Kasumi-1 (cell line): ENCODE measurements at regions not wholly inside any gene's neighbourhood (a gene's known extent, or its start where the extent isn't known, plus 50 kb on each side); places are given as distances from the start of the nearest gene placed in this dataset.

Experiments
- DNase-seq, 2 experiments: peaks; one replicate each; lab custom pipeline; 2025; lab: John Stamatoyannopoulos, UW

- no peak for DNase-seq
Measured at GRCh38 chr4:129550281-129550785, 454.4 kb downstream of the C4orf33 start.

GRCh38 chr4:129561280-129561679 lies 465.3 kb downstream of the C4orf33 start:
- DNase-seq, result no peak

- DNase-seq, result no peak
Measured at GRCh38 chr4:129561886-129562671, 466.1 kb downstream of the C4orf33 start.

GRCh38 chr4:129565214-129565613 lies 469.3 kb downstream of the C4orf33 start:
- no peak for DNase-seq

- DNase-seq, result no peak
Measured at GRCh38 chr4:129570326-129570725, 474.4 kb downstream of the C4orf33 start.

GRCh38 chr4:129578336-129578735 lies 482.4 kb downstream of the C4orf33 start:
- DNase-seq, result no peak

- no peak for DNase-seq
Measured at GRCh38 chr4:129581305-129581704, 485.4 kb downstream of the C4orf33 start.

GRCh38 chr4:129583868-129584267 lies 487.9 kb downstream of the C4orf33 start:
- DNase-seq, result no peak

GRCh38 chr4:129598582-129598981 lies 502.6 kb downstream of the C4orf33 start:
- DNase-seq, result no peak

GRCh38 chr4:129600898-129601297 lies 504.9 kb downstream of the C4orf33 start:
- no peak for DNase-seq

- DNase-seq, result no peak
Measured at GRCh38 chr4:129602447-129602846, 506.5 kb downstream of the C4orf33 start.

- DNase-seq, result no peak
Measured at GRCh38 chr4:129603241-129603931, 507.4 kb downstream of the C4orf33 start.

- peak; percentile 22 to 38 for DNase-seq
Measured at GRCh38 chr4:129604632-129605255, 508.8 kb downstream of the C4orf33 start.

GRCh38 chr4:129614611-129615010 lies 518.7 kb downstream of the C4orf33 start:
- no peak for DNase-seq

- peak in 1 of 2 experiments; percentile 9 for DNase-seq
Measured at GRCh38 chr4:129622566-129622965, 526.6 kb downstream of the C4orf33 start.

GRCh38 chr4:129623233-129623875 lies 527.4 kb downstream of the C4orf33 start:
- DNase-seq, result peak; percentile 81 to 83

GRCh38 chr4:129641179-129641578 lies 545.2 kb downstream of the C4orf33 start:
- peak; percentile 76 to 79 for DNase-seq

- no peak for DNase-seq
Measured at GRCh38 chr4:129645461-129645860, 549.5 kb downstream of the C4orf33 start.

- DNase-seq, result no peak
Measured at GRCh38 chr4:129668092-129668491, 572.1 kb downstream of the C4orf33 start.

- DNase-seq, result peak in 1 of 2 experiments; percentile 8
Measured at GRCh38 chr4:129672941-129673340, 577.0 kb downstream of the C4orf33 start.

GRCh38 chr4:129675036-129675435 lies 579.1 kb downstream of the C4orf33 start:
- no peak for DNase-seq

GRCh38 chr4:129676934-129677333 lies 581.0 kb downstream of the C4orf33 start:
- DNase-seq, result no peak
